ENCODE measurements at regions not wholly inside any gene's neighbourhood (a gene's known extent, or its start where the extent isn't known, plus 50 kb on each side); places are given as distances from the start of the nearest gene placed in this dataset.

GRCh38 chr15:95497634-95498033, 832.9 kb upstream of the NR2F2 start:
- Histone ChIP-seq H3K36me3 (ENCODE audit: insufficient read depth, low read depth, low read length) (no peaks in the 10 kb centered on the region), H3K27me3 (ENCODE audit: insufficient read depth, low read length) (no peaks in the 10 kb centered on the region), H3K9me3 (ENCODE audit: insufficient read depth, low read depth, low read length) (no peaks in the 10 kb centered on the region), H3K27ac (ENCODE audit: low read length) (no peak overlapping the region), H3K4me3 (ENCODE audit: low read length) (no peak overlapping the region), H3K4me1 (ENCODE audit: insufficient read depth, low read length) (no peaks in the 10 kb centered on the region), H3K9ac (ENCODE audit: low read depth, low read length) (no peak overlapping the region)

GRCh38 chr15:95498961-95499360, 831.5 kb upstream of the NR2F2 start:
- Histone ChIP-seq H3K27me3 (ENCODE audit: insufficient read depth, low read length) (no peaks in the 10 kb centered on the region), H3K27ac (ENCODE audit: low read length) (no peak overlapping the region), H3K4me1 (ENCODE audit: insufficient read depth, low read length) (no peaks in the 10 kb centered on the region), H3K4me3 (ENCODE audit: low read length) (no peak overlapping the region), H3K36me3 (ENCODE audit: insufficient read depth, low read depth, low read length) (no peaks in the 10 kb centered on the region), H3K9me3 (ENCODE audit: insufficient read depth, low read depth, low read length) (no peaks in the 10 kb centered on the region), H3K9ac (ENCODE audit: low read depth, low read length) (no peak overlapping the region)

DNA sequence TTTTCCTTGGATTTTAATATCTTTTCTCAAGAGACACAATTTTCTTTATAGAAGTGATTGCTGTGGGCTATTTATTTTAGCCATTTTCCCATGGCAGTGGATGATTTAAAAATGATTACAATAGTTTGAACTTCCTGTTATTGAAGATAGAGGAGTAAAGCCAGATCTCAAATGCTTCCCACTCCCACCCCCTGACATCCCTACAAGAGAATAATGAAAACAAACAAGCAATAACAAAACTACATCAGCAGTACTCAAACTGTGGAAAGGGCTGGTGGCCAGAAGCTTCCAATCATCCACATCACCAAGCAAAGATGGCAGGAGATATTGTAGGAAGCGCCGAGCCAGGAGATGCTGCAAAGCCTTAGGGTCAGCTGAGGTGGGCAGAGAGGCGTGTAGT, 831.1 kb upstream of the NR2F2 start:
- no peaks in the 10 kb centered on the region for H3K36me3 ChIP-seq (ENCODE audit: insufficient read depth, low read depth, low read length)
- no peak overlapping the region for H3K27ac ChIP-seq (ENCODE audit: low read length)
- H3K9me3 ChIP-seq (ENCODE audit: insufficient read depth, low read depth, low read length): no peaks in the 10 kb centered on the region
- no peaks in the 10 kb centered on the region for H3K4me1 ChIP-seq (ENCODE audit: insufficient read depth, low read length)
- no peaks in the 10 kb centered on the region for H3K27me3 ChIP-seq (ENCODE audit: insufficient read depth, low read length)
- H3K9ac ChIP-seq (ENCODE audit: low read depth, low read length): no peak overlapping the region
- H3K4me3 ChIP-seq (ENCODE audit: low read length): no peak overlapping the region

GRCh38 chr15:95501865-95502264, 828.6 kb upstream of the NR2F2 start:
- no peak overlapping the region for H3K4me3 ChIP-seq (ENCODE audit: low read length)
- H3K36me3 ChIP-seq (ENCODE audit: insufficient read depth, low read depth, low read length): no peaks in the 10 kb centered on the region
- no peaks in the 10 kb centered on the region for H3K9me3 ChIP-seq (ENCODE audit: insufficient read depth, low read depth, low read length)
- H3K4me1 ChIP-seq (ENCODE audit: insufficient read depth, low read length): no peaks in the 10 kb centered on the region
- H3K9ac ChIP-seq (ENCODE audit: low read depth, low read length): no peak overlapping the region
- H3K27me3 ChIP-seq (ENCODE audit: insufficient read depth, low read length): no peaks in the 10 kb centered on the region
- H3K27ac ChIP-seq (ENCODE audit: low read length): no peak overlapping the region

GRCh38 chr15:95503107-95503506, 827.4 kb upstream of the NR2F2 start:
- no peak overlapping the region for H3K27ac ChIP-seq (ENCODE audit: low read length)
- no peak overlapping the region for H3K4me3 ChIP-seq (ENCODE audit: low read length)
- H3K9ac ChIP-seq (ENCODE audit: low read depth, low read length): no peak overlapping the region
- H3K27me3 ChIP-seq (ENCODE audit: insufficient read depth, low read length): no peaks in the 10 kb centered on the region
- no peaks in the 10 kb centered on the region for H3K9me3 ChIP-seq (ENCODE audit: insufficient read depth, low read depth, low read length)
- no peaks in the 10 kb centered on the region for H3K36me3 ChIP-seq (ENCODE audit: insufficient read depth, low read depth, low read length)
- no peaks in the 10 kb centered on the region for H3K4me1 ChIP-seq (ENCODE audit: insufficient read depth, low read length)

DNA sequence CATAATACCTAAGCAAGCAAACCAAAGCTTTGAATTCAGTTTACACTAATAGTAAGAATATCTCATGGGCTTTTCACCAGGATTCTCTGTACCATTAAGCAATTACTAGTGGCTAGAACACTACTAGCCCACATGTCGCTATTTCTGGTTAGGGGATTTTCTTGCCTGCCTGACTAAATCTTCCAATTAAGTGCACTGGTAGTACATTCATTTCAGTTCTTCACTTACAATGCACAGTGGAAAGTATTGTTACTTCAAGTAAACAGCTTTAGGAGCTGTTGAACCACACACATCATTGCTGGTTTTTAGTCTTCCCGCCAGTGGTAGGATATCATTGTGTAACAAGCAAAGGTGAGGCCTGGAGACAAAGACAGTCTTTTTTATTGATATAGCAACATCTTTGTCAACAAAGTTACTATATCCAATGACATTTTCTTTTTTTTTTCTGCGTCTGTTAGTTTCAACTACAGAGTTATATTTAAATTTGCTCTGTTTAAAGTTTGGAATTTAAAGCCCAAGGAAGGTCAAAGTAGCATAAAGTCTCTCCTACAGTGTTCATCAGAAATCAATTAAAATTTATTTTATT, 826.8 kb upstream of the NR2F2 start:
- no peaks in the 10 kb centered on the region for H3K4me1 ChIP-seq (ENCODE audit: insufficient read depth, low read length)
- no peaks in the 10 kb centered on the region for H3K36me3 ChIP-seq (ENCODE audit: insufficient read depth, low read depth, low read length)
- no peak overlapping the region for H3K27ac ChIP-seq (ENCODE audit: low read length)

DNA sequence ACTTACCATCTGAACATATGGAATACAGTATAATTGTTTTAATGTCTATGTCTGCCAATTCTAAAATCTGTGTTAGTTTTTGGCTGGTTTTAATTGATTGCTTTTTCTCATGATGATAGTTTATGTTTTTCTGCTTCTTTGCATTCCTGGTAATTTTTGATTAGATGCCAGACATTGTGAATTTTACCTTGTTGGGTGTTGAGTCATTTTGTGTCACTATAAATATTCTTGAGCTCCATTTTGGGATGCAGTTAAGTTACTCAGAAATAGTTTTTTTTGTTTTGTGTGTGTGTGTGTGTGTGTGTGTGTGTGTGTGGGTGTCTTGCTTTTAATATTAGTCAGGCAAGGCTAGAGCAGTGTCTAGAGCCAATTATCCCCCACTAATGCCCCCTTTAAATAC, 818.8 kb upstream of the NR2F2 start:
- Histone ChIP-seq H3K27ac (ENCODE audit: low read length) (no peak overlapping the region), H3K9ac (ENCODE audit: low read depth, low read length) (no peak overlapping the region), H3K36me3 (ENCODE audit: insufficient read depth, low read depth, low read length) (no peaks in the 10 kb centered on the region), H3K4me1 (ENCODE audit: insufficient read depth, low read length) (no peaks in the 10 kb centered on the region), H3K9me3 (ENCODE audit: insufficient read depth, low read depth, low read length) (no peaks in the 10 kb centered on the region), H3K27me3 (ENCODE audit: insufficient read depth, low read length) (no peaks in the 10 kb centered on the region), H3K4me3 (ENCODE audit: low read length) (no peak overlapping the region)

More for the DNA sequence above, 826.8 kb upstream of the NR2F2 start:
- no peak overlapping the region for H3K9ac ChIP-seq (ENCODE audit: low read depth, low read length)
- H3K4me3 ChIP-seq (ENCODE audit: low read length): no peak overlapping the region
- no peaks in the 10 kb centered on the region for H3K9me3 ChIP-seq (ENCODE audit: insufficient read depth, low read depth, low read length)
- no peaks in the 10 kb centered on the region for H3K27me3 ChIP-seq (ENCODE audit: insufficient read depth, low read length)

- H3K27ac ChIP-seq (ENCODE audit: low read length): no peak overlapping the region
- H3K36me3 ChIP-seq (ENCODE audit: insufficient read depth, low read depth, low read length): no peaks in the 10 kb centered on the region
- H3K9ac ChIP-seq (ENCODE audit: low read depth, low read length): no peak overlapping the region
- no peaks in the 10 kb centered on the region for H3K9me3 ChIP-seq (ENCODE audit: insufficient read depth, low read depth, low read length)
- H3K4me1 ChIP-seq (ENCODE audit: insufficient read depth, low read length): no peaks in the 10 kb centered on the region
- H3K4me3 ChIP-seq (ENCODE audit: low read length): no peak overlapping the region
- no peaks in the 10 kb centered on the region for H3K27me3 ChIP-seq (ENCODE audit: insufficient read depth, low read length)
These were observed 817.6 kb upstream of the NR2F2 start for GRCh38 chr15:95512906-95513305.

- Histone ChIP-seq H3K36me3 (ENCODE audit: insufficient read depth, low read depth, low read length) (no peaks in the 10 kb centered on the region), H3K9ac (ENCODE audit: low read depth, low read length) (no peak overlapping the region), H3K9me3 (ENCODE audit: insufficient read depth, low read depth, low read length) (no peaks in the 10 kb centered on the region), H3K4me1 (ENCODE audit: insufficient read depth, low read length) (no peaks in the 10 kb centered on the region; the same call in 1 of the 2 replicates), H3K27me3 (ENCODE audit: insufficient read depth, low read length) (no peaks in the 10 kb centered on the region), H3K4me3 (ENCODE audit: low read length) (no peak overlapping the region), H3K27ac (ENCODE audit: low read length) (no peak overlapping the region)
These were observed 810.6 kb upstream of the NR2F2 start for GRCh38 chr15:95519887-95520286.

- no peak overlapping the region for H3K4me3 ChIP-seq (ENCODE audit: low read length)
- no peaks in the 10 kb centered on the region for H3K27me3 ChIP-seq (ENCODE audit: insufficient read depth, low read length)
- no peaks in the 10 kb centered on the region for H3K36me3 ChIP-seq (ENCODE audit: insufficient read depth, low read depth, low read length)
- H3K9me3 ChIP-seq (ENCODE audit: insufficient read depth, low read depth, low read length): no peaks in the 10 kb centered on the region
- no peak overlapping the region for H3K27ac ChIP-seq (ENCODE audit: low read length)
- no peaks in the 10 kb centered on the region; the same call in 1 of the 2 replicates for H3K4me1 ChIP-seq (ENCODE audit: insufficient read depth, low read length)
- H3K9ac ChIP-seq (ENCODE audit: low read depth, low read length): no peak overlapping the region
These were observed 810.0 kb upstream of the NR2F2 start for GRCh38 chr15:95520511-95520910.

GRCh38 chr15:95520922-95521321, 809.6 kb upstream of the NR2F2 start:
- Histone ChIP-seq H3K9me3 (ENCODE audit: insufficient read depth, low read depth, low read length) (no peaks in the 10 kb centered on the region), H3K36me3 (ENCODE audit: insufficient read depth, low read depth, low read length) (no peaks in the 10 kb centered on the region), H3K4me1 (ENCODE audit: insufficient read depth, low read length) (no peaks in the 10 kb centered on the region; the same call in 1 of the 2 replicates), H3K4me3 (ENCODE audit: low read length) (no peak overlapping the region), H3K27ac (ENCODE audit: low read length) (no peak overlapping the region), H3K27me3 (ENCODE audit: insufficient read depth, low read length) (no peaks in the 10 kb centered on the region), H3K9ac (ENCODE audit: low read depth, low read length) (no peak overlapping the region)

DNA sequence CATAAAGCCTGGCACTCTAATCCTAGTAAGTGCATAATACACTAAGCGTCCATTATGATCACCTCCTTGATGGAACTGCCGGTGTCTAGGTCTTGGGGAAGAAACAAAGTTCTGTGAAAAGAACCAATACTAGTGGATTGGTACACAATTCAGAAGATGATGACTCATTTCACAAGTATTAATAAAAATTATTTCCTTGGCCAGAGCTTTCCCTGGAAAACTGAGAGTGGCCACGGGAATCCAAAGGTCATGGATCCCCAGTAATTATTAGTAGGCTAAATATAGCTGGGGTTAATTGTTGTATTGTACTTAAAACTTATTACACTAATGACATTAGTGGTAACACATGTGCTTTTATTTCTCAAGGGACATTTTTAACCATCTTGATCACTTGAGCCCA, 808.0 kb upstream of the NR2F2 start:
- Histone ChIP-seq H3K27ac (ENCODE audit: low read length) (no peak overlapping the region), H3K9me3 (ENCODE audit: insufficient read depth, low read depth, low read length) (no peaks in the 10 kb centered on the region)

More for the DNA sequence above, 808.0 kb upstream of the NR2F2 start:
- Histone ChIP-seq H3K27me3 (ENCODE audit: insufficient read depth, low read length) (no peaks in the 10 kb centered on the region), H3K4me1 (ENCODE audit: insufficient read depth, low read length) (no peaks in the 10 kb centered on the region; the same call in 1 of the 2 replicates), H3K9ac (ENCODE audit: low read depth, low read length) (no peak overlapping the region), H3K36me3 (ENCODE audit: insufficient read depth, low read depth, low read length) (no peaks in the 10 kb centered on the region), H3K4me3 (ENCODE audit: low read length) (no peak overlapping the region)

Measured in iPS-20b (cell line).